ENCODE measurements at regions not wholly inside any gene's neighbourhood (a gene's known extent, or its start where the extent isn't known, plus 50 kb on each side); places are given as distances from the start of the nearest gene placed in this dataset.

- TF ChIP-seq IKZF2 (IDR thresholded peaks at IDR 0.05) (no peak), CEBPZ (IDR thresholded peaks at IDR 0.05; ENCODE audit: low read depth, low read length) (no peak), CTCF (IDR thresholded peaks at IDR 0.05 in 2 of 3, conservative IDR thresholded peaks at IDR 0.05 in 1 of 3; ENCODE audit: control insufficient read depth in 2 of 3, extremely low read depth in 1 of 3, insufficient read depth in 1 of 3, low read depth in 3 of 3, low read length in 3 of 3) (no peak), SMC3 (IDR thresholded peaks at IDR 0.05; ENCODE audit: borderline replicate concordance, low read length) (no peak), KLF5 (IDR thresholded peaks at IDR 0.05; ENCODE audit: partially characterized antibody) (no peak), RUNX3 (IDR thresholded peaks at IDR 0.05; ENCODE audit: low read length) (no peak), PAX5 (IDR thresholded peaks at IDR 0.05; ENCODE audit: borderline replicate concordance, low read depth, low read length) (no peak)
- TF ChIP-seq, protein P1, sequence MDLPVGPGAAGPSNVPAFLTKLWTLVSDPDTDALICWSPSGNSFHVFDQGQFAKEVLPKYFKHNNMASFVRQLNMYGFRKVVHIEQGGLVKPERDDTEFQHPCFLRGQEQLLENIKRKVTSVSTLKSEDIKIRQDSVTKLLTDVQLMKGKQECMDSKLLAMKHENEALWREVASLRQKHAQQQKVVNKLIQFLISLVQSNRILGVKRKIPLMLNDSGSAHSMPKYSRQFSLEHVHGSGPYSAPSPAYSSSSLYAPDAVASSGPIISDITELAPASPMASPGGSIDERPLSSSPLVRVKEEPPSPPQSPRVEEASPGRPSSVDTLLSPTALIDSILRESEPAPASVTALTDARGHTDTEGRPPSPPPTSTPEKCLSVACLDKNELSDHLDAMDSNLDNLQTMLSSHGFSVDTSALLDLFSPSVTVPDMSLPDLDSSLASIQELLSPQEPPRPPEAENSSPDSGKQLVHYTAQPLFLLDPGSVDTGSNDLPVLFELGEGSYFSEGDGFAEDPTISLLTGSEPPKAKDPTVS (IDR thresholded peaks at IDR 0.05; ENCODE audit: low read depth, low read length) = no peak
- TF ChIP-seq, protein P2, sequence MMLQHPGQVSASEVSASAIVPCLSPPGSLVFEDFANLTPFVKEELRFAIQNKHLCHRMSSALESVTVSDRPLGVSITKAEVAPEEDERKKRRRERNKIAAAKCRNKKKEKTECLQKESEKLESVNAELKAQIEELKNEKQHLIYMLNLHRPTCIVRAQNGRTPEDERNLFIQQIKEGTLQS (IDR thresholded peaks at IDR 0.05; ENCODE audit: borderline replicate concordance, extremely low read depth, low read depth, low read length) = no peak
Observed at GRCh38 chr1:5748286-5749225, 243.7 kb downstream of the NPHP4 start (continued).
